Mucosa of descending colon (tissue), 3 donors: ENCODE measurements at regions not wholly inside any gene's neighbourhood (a gene's known extent, or its start where the extent isn't known, plus 50 kb on each side); places are given as distances from the start of the nearest gene placed in this dataset.
"Not testable (repeated sequence)": the region's sequence is repeated elsewhere in the genome, so short reads cannot be mapped to it uniquely, and the experiment has no call there.

Source experiments
- ATAC-seq: fragments of 200-7000 bp; cut with Tn5 transposase; one replicate; pipeline ENCODE4 v1.9.1; 2020; ENCODE audit warnings: mild to moderate bottlenecking, moderate library complexity
- DNase-seq, 3 donors: peaks; one replicate each; pipeline ENCODE4 v3.0.0-alpha.2; 2020
- H3K36me3 ChIP-seq: fragments of 200-600 bp; one replicate; pipeline ENCODE4 v1.8.0; 2021; ENCODE audit warnings: low read depth, mild to moderate bottlenecking
- H3K4me1 ChIP-seq: fragments of 200-600 bp; one replicate; pipeline ENCODE4 v1.8.0; 2021; ENCODE audit warnings: low read depth, mild to moderate bottlenecking
- H3K4me3 ChIP-seq: fragments of 200-600 bp; one replicate; pipeline ENCODE4 v1.8.0; 2021; ENCODE audit warnings: mild to moderate bottlenecking
- H3K9me3 ChIP-seq: fragments of 200-600 bp; one replicate; pipeline ENCODE4 v1.8.0; 2021; ENCODE audit warnings: mild to moderate bottlenecking
- intact Hi-C, 2 donors: fragments of 100-400 bp; cut with DNase I in 1 of 2; cut with micrococcal nuclease in 1 of 2; formaldehyde crosslinking; loops; one replicate each; pipeline versions ENCODE4 v1.11.0 to v1.11.1; 2022; cut with DNase I, micrococcal nuclease
- TF ChIP-seq, protein P1 (sequence below): fragments of 200-600 bp; IDR thresholded peaks from one replicate; pipeline ENCODE4 v1.8.0; 2022; ENCODE audit warnings: antibody characterized with exemption, mild to moderate bottlenecking
- donor health status: DM: no; HTN: no; CAD: no; lungs with moderate emphysema.
- donor health status: DM: no; HTN: no; CAD: no.
- donor health status: DM: no; HTN: yes; CAD: no.

DNA sequence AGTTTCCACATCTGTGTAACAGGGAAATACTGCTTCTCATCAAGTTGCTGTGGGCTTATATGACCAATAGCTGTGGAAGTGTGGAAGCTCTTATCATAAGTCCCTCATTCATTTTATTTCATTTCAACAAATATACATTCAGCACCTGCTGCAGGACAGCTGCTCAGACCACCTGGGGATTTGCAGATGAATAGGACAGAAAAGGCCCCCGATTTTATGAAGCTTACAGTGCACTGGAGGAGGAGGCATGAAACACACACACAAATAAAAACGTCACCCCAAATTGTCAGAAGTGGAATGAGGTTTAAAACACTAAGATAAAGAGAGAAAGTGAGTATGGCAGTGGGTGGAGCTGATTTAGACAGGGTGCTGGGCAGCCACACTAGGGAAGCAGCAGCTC, 107.2 kb downstream of the DRD1 start:
- DNase-seq, result no peak
- ATAC-seq, result no peak
- no peaks in the 10 kb centered on the region for H3K4me1 ChIP-seq
- intact Hi-C loops, result no loop called here
- no peak overlapping the region for H3K4me3 ChIP-seq
- TF ChIP-seq, protein P1, sequence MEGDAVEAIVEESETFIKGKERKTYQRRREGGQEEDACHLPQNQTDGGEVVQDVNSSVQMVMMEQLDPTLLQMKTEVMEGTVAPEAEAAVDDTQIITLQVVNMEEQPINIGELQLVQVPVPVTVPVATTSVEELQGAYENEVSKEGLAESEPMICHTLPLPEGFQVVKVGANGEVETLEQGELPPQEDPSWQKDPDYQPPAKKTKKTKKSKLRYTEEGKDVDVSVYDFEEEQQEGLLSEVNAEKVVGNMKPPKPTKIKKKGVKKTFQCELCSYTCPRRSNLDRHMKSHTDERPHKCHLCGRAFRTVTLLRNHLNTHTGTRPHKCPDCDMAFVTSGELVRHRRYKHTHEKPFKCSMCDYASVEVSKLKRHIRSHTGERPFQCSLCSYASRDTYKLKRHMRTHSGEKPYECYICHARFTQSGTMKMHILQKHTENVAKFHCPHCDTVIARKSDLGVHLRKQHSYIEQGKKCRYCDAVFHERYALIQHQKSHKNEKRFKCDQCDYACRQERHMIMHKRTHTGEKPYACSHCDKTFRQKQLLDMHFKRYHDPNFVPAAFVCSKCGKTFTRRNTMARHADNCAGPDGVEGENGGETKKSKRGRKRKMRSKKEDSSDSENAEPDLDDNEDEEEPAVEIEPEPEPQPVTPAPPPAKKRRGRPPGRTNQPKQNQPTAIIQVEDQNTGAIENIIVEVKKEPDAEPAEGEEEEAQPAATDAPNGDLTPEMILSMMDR, result no peak
- H3K36me3 ChIP-seq, result no peaks in the 10 kb centered on the region
- no peaks in the 10 kb centered on the region for H3K9me3 ChIP-seq

DNA sequence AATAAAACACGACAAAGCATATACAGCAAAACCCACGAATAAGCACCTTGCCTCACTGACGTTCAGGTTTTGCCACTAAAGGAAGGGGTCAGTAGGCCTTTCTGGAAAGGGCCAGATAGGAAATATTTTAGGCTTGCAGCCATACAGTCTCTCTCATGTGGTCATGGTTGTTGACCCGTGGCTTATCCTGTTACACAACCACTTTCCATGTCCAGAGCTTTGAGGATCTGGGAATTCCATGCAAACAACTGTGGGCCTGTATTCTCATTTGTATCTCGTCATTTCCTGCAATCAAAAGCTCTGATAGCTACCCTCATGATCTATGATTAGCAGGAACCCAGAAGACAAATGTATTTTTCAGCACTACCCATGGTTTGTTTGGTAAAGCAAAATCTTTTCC, 108.3 kb downstream of the DRD1 start:
- no peaks in the 10 kb centered on the region for H3K36me3 ChIP-seq
- intact Hi-C loops, result no loop called here
- no peak for ATAC-seq
- no peaks in the 10 kb centered on the region for H3K9me3 ChIP-seq
- no peaks in the 10 kb centered on the region for H3K4me1 ChIP-seq
- TF ChIP-seq, protein P1, result no peak
- no peak overlapping the region for H3K4me3 ChIP-seq
- DNase-seq, result no peak

DNA sequence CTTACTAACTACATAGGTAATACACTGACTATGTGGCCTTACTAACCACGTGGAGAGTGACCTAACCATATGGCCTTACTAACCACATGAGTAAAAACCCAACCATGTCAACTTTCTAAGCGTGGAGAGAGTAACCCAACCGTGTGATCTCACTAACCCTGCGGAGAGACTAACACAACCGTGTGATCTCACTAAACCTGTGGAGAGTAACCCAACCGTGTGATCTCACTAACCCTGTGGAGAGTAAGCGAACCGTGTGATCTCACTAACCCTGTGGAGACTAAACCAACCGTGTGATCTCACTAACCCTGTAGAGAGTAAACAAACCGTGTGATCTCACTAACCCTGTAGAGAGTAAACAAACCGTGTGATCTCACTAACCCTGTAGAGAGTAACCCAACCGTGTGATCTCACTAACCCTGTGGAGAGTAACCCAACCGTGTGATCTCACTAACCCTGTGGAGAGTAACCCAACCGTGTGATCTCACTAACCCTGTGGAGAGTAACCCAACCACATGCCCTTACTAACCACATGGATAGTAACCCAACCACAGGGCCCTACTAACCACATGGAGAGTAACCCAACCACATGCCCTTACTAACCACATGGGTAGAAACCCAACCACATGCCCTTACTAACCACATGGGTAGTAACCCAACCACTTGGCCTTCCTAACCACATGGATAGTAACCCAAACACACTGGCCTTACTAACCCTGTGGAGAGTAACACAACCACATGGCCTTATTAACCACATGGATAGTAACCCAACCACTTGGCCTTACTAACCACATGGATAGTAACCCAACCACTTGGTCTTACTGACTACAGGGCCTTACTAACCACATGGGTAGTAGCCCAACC, 112.6 kb downstream of the DRD1 start:
- H3K4me3 ChIP-seq, ATAC-seq, H3K36me3 ChIP-seq, H3K9me3 ChIP-seq, H3K4me1 ChIP-seq, intact Hi-C loops, DNase-seq: not testable (repeated sequence)

DNA sequence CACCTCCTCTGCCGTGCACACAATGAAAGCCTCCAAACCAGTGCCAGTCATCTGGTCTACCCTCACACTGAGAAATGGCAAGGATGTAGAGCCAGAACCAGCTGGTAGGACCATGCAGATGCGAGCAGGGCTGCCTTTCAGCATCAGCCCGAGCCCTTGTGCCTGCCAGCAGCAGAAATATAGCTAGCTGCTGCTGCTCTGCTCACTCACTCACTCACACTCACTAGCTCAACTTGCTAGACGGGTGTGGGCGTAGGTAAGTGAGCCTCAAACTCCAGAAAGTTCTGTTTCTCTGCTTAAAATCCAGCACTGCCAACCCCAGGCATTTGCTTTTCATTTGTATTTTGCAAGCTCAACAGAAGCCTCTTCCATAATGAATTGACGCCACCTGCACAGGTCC, 114.0 kb downstream of the DRD1 start:
- TF ChIP-seq, protein P1, result no peak
- ATAC-seq, result no peak
- intact Hi-C loops, result no loop called here

DNA sequence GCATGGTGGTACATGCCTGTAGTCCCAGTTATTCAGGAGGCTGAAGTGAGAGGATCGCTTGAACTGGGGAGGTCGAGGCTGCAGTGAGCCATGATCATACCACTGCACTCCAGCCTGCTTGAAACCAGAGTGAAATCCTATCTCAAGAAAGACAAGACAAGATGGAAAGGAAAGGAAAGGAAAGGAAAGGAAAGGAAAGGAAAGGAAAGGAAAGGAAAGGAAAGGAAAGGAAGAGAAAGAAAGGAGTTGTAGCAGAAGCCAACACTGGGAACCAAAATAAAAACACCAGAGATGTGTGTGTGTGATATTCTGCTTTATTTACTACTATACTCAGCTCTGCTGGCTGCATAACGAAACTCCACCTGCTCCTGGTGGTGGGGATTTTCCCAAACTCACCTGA, 115.3 kb downstream of the DRD1 start:
- H3K4me1 ChIP-seq, result no peaks in the 10 kb centered on the region
- no peaks in the 10 kb centered on the region for H3K36me3 ChIP-seq
- H3K4me3 ChIP-seq, result no peak overlapping the region
- intact Hi-C loops, result no loop called here
- TF ChIP-seq, protein P1, result no peak
- DNase-seq (no peak), ATAC-seq (no peak)
- no peaks in the 10 kb centered on the region for H3K9me3 ChIP-seq

More for the DNA sequence above, 114.0 kb downstream of the DRD1 start:
- H3K4me1 ChIP-seq, result no peaks in the 10 kb centered on the region
- no peak for DNase-seq
- no peak overlapping the region for H3K4me3 ChIP-seq
- no peaks in the 10 kb centered on the region for H3K36me3 ChIP-seq
- no peaks in the 10 kb centered on the region for H3K9me3 ChIP-seq

DNA sequence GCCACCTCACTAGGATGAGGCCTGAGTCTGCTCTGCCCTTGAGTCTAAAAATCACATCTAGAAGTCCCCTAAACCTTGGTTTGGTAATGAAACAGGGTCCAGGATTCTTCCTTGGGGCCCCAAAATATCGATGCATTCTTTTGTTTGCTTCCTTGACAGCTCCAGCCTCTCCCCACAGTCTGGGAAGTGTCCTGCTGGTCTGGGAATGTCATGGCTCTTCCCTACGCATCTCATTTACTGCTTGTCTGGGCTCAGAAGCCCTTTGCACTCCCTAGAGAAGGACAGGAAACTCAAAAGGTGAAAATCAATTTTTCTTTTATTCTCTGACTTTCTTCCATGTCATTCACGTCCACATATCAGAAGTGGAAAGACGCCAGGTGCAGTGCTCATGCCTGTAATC, 115.8 kb downstream of the DRD1 start:
- intact Hi-C loops, result no loop called here
- H3K9me3 ChIP-seq, result no peaks in the 10 kb centered on the region
- no peaks in the 10 kb centered on the region for H3K4me1 ChIP-seq
- DNase-seq, result no peak
- no peak overlapping the region for H3K4me3 ChIP-seq
- no peaks in the 10 kb centered on the region for H3K36me3 ChIP-seq
- no peak for ATAC-seq
- TF ChIP-seq, protein P1, result no peak
